ENCODE measurements at regions not wholly inside any gene's neighbourhood (a gene's known extent, or its start where the extent isn't known, plus 50 kb on each side); places are given as distances from the start of the nearest gene placed in this dataset.
"Not testable (repeated sequence)": the region's sequence is repeated elsewhere in the genome, so short reads cannot be mapped to it uniquely, and the experiment has no call there.

DNA sequence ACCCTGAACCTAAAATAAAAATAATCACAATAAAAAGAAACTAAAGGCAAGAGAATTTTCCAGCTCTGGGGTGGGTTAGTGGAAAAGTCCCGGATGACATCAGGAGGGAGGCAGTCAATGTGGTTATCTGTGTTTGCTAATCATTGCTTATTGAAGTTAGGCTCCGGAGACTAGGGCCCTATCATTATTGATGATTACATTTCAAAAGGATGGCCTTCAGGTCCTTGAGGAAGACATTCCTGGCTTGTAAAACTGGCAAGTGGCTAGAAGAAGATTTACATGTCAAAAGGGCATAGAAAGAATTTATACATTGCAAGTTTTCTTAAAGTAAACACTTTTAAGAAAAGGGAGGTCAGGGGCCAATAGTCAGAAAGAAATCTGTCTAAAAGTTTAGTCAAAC, 123.4 kb downstream of the POSTN start:
- no peak for DNase-seq (ENCODE audit: low spot score)

DNA sequence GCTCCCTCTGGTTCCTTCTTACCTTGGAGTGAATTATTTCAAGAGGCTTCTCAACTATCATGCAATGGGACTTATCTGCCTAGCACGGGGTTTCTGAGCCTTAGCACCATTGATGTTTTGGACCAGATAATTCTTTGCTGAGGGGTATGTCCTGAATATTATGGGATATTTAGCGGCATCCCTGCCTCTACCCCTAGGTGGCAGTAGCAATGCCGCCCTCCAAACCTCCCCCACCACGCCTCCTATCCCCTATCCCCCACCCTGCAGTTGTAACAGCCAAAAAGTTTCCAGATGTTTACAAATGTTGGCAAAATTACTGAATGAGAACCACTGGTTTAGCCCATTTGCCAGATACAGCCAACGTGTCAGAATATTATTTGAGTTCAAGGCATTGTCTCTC, 125.5 kb downstream of the POSTN start:
- peak; percentile 36 for DNase-seq (ENCODE audit: low spot score)

DNA sequence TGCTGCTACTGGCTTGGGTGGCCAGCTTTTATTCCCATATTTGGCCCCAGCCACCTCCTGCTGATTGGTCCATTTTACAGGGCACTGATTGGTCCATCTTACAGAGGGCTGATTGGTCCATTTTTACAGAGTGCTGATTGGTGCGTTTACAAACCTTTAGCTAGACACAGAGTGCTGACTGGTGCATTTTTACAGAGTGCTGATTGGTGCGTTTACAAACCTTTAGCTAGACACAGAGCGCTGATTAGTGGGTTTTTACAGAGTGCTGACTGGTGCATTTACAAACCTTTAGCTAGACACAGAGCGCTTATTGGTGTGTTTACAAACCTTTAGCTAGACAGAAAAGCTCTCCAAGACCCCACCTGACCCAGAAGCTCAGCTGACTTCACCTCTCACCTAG, 126.3 kb downstream of the POSTN start:
- DNase-seq (ENCODE audit: low spot score): not testable (repeated sequence)

DNA sequence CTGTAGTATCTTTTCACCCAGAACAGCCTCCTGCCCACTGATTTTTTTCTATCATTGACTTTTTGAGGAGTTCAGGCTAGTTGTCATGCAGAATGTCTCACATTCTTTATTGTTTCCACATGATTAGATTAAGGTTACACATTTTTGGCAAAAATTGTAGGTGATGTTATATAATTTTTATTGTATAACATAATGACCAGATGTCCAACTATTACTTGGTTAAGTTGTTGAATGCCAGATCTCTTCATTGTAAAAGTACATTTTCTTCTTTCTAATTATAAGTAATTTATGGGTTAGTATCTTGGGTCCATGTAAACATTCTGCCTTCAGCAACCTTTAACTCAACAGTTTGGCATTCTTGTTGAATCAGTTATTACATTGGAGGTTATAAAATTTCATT, 138.4 kb downstream of the POSTN start:
- DNase-seq (ENCODE audit: low spot score): no peak

DNA sequence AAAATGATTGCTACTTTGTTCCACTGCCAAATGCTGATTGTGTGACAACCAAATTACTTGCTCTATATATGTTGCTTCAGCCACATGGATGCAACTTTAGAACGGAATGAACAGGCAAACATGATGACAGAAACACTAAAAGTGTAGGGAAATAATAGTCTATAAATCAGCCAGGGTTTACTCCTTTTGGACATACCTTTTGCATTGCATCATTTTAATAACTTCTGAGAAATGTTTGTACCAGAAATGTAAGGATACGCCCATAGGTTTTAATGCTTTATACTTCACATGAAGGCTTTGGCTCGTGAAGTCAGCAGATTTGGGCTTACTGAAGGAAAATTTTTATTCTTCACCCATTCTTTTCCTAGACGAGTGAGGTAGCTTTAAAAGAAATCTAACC, 141.0 kb downstream of the POSTN start:
- DNase-seq (ENCODE audit: low spot score): no peak

DNA sequence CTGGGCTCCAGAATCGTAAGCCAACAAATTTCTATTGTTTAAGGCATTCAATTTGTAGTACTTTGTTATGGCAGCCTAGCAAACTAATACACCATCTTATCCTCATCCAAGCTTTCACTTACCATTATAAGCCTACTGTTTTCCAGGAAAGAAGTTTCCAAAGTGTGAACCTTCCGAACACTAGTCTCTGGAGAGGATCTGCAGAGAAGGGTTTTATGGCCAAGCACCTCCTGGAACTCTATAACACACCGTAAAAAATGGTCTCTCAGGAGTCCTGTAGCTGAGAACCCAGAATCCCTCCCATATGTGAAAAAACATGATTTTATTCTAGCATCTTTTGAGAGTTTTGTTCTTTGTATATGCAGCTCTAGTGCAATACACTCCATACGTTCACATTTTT, 142.1 kb downstream of the POSTN start:
- DNase-seq (ENCODE audit: low spot score): no peak

DNA sequence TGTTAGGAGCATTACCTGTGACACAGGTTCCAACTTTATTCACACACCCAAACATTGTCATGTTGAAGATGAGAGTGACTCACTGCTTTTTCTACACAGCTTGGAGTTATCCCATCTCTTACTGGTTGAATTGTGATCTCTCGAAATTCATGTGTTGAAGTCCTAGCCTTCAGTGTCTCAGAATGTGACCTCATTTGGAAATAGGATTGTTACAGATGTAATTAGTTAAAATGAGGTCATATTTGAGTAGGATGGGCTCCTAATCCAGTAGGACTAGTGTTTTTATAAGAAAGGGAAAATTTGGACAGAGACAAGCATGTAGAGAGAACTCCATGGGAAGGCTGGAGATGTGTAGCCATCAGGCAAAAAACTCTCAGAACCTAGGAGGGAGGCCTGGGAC, 142.5 kb downstream of the POSTN start:
- DNase-seq (ENCODE audit: low spot score): no peak

DNA sequence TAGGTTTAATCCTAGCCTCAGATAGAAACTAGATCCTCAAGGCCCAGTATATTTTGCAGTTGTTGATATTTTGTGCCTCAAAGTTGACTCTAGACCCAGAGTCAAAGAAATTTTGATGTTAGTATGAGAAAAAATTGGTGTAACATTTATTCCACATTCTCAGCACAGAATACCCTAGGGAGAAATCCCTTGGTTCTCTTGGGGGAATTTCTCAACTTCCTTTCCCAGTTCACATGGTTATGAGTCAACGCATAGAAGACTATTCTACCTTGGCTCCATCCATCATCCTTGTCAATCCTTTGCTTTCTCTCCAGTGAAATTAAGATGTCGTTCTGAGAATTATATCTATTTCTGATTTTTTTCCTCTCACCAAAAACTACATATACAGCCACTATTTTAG, 145.3 kb downstream of the POSTN start:
- no peak for DNase-seq (ENCODE audit: low spot score)

DNA sequence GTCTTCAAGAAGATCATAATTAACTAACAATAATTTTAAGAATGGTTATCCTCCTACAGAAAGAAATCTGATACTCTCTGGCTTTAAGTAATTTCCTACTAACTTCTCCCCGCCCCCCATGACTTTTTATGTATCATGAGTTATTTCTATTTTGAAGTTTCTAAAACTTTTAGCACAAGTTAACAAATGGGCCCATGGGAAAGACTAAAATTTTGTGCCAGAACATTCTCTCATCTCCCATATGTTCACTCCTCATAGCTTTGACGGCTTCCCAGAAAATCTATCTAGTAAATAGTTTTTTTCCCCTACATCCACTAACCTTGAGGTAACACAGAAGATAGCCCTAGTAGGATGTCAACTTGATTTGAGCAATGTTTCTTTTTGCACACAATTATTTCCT, 148.3 kb downstream of the POSTN start:
- no peak for DNase-seq (ENCODE audit: low spot score)

DNA sequence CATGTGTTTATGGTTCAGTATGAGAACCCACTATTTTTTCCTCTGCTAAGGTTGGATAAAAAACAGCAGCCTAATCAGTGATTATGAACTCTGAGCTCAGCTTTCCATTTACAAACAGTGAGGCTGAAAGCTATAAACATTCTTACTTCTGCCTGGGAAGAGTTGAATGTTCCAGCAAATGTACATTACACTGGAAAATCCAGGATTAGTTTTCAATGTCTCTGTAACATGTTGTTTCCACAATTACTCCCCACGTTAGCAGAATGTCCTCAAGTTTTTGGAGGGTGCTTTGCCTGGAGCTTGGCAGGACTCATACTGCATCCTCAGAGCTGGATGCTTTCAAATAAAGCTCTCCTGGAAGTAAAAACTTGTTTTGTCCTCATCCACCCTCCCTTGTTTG, 150.4 kb downstream of the POSTN start:
- DNase-seq (ENCODE audit: low spot score): no peak

DNA sequence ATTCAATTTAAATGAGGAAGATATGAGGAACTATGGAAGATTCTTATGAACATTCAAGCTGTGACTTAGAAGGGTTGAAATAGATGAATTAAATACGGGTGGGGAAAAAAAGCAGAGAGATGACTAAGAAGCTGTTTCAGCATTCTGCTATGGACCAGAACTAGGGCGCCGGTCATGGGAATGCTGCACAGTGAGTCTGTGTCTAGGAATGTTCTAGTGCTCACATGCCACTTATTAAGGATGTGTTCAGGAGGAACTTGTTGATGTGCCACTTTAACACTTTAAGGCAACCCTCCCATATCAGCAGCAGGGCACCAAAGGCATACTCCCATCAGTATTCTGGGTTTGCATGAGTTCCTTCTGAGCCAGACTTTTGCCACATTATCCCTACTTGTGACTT, 152.1 kb downstream of the POSTN start:
- no peak for DNase-seq (ENCODE audit: low spot score)

DNA sequence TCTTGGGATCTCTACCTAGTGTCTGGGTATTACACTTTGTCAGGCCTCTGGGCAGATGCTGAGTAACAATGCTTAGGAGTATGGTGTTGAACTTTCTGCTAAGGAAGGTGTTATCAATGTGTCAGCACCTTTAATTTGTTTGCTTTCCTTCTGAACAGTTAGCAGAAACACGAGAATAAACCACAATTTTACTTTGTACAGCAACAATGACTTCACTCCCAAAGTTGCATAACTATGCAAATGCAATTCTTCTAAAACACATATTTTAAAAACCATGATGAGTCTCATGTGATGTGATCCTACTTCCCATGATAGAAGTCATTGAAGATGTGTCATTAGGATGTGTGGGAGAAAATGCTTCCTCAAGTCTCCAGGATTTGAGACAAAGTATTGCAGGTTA, 155.0 kb downstream of the POSTN start:
- DNase-seq (ENCODE audit: low spot score): no peak

DNA sequence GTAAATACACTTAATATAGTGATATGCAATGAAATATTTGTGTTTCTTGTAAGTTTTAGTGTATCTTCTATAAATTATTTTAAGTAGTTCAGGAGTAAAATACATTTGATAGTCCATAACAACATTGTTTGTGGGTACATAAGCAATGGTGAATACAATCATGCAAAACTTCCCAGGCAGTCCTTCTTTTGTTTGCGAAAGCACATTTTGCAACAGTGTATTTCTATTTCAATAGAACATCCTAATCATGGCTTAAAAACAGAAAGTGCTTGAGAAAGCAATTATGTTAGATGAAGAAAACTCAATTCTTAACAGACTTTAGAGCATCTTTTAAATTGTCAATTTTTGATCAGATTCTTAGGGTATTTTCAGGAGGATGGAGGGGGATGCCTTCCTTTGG, 155.6 kb downstream of the POSTN start:
- DNase-seq (ENCODE audit: low spot score): no peak

DNA sequence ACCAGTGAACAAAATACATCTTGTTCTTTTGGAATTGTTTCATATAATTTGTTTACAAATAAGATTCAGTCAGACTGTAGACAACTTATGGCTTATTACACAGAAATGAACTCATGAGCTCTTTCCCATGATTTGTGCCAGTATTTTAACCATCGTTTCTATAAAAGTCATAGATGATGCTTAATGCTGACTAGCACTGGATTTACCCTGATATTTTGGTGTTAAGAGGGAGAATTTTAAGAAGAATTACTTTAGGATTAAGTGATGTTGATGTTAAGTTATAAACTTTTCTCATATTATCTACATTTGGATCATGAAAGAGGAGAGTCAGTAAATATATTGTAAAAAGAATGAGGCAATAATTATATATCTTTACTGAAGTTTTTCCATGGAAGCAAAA, 162.7 kb downstream of the POSTN start:
- no peak for DNase-seq (ENCODE audit: low spot score)

DNA sequence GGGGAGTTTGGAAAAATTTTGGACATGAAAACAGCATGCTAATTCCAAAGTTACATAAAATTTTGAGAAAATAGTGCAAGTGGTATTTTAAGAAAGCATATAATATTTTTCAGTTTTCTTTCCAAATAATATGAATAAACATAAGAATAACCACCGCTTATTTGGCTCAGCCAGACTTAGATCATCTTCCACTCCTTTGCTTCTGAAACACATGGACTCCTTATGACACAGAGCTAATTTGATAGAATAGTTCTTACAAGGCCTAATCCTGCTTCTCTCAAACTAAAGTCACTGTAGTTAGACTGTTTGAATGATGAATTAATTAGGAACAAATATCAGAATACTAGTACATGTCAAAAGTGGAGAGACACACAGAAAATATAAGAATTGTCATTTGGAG, 165.5 kb downstream of the POSTN start:
- DNase-seq (ENCODE audit: low spot score): no peak

DNA sequence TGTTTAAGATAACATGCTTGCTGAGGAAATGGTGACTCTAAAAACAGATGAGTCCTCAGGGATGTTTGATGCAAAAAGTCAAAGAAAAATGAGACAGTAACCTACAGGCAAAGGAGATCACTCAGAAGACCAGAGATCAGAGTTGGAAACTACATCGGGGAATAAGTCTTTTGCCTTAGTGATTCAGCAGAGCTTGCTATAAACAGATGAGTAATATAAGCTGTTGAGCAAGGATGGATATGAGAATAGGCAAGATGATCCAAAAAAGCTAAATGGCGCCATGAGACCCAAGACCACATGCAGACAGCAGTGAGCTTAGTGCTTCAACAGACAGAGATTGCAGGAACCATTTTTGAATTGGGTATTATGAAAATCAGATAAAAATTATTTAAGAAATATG, 168.6 kb downstream of the POSTN start:
- DNase-seq (ENCODE audit: low spot score): no peak

DNA sequence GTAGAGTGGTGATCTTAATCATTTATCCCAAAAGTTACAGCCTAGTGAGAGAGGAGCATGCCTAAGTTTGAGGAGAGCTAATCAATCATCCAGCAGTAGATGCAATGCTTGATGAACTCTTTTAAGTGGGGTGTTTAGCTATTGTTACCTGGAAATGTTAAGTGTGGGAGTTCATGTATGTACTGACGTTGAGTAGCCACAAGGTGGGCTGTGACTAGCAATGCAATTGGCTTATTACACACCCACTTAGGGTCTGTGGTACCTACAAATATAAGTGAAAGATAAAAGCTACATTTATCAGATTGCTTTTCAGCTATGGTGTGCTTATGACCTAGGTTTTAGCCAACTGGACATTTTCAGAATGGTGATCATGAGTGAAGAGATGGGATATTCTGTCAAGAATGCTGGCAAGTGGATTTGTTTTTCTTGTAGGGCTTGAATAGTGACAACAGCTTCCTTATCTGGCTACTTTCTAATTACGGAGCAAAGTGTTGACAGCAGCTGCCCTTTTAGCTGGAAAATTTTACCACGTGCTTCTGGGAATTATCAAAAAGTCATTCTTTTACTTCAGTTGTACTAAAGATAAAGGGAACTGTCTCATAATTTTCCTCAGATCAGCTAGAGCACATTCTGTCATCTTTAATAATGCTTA, 170.6 kb downstream of the POSTN start:
- peak; percentile 13 for DNase-seq (ENCODE audit: low spot score)

DNA sequence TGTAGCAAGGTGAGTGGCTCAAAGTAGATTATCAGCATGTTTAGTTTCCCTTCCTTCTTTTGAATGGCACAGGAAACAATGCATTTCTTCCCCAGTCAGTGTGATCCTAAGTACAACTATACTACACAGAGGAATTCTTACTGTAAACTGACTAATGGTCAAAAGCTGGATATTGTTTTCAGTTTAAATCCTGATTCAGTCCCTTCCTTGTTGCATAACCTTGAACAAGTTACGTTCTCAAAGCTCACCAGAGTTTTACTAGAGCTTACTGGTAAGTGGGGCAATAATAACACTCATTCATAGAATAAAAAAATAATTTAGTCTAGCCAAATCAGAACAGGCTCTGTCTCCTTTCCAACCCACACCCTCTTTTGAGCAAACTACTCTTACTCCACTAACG, 180.1 kb downstream of the POSTN start:
- no peak for DNase-seq (ENCODE audit: low spot score)

DNA sequence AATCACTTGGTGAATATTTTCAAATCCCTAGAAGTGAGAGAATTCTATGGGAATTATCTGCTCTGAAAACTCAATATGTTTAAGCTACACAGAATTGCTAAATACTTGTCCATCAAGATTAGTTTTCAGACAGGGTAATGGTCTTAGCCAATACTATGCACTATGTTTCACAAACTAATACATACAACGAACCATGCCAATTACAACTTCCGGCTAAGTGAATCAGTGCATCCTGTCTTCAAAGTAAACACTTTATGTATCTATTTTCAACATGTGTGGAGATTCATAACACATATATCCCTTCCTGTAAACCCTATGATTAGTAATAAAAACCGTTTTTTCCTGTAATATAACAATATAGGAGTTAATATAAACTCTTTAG, 181.5 kb downstream of the POSTN start:
- no peak for DNase-seq (ENCODE audit: low spot score)

DNA sequence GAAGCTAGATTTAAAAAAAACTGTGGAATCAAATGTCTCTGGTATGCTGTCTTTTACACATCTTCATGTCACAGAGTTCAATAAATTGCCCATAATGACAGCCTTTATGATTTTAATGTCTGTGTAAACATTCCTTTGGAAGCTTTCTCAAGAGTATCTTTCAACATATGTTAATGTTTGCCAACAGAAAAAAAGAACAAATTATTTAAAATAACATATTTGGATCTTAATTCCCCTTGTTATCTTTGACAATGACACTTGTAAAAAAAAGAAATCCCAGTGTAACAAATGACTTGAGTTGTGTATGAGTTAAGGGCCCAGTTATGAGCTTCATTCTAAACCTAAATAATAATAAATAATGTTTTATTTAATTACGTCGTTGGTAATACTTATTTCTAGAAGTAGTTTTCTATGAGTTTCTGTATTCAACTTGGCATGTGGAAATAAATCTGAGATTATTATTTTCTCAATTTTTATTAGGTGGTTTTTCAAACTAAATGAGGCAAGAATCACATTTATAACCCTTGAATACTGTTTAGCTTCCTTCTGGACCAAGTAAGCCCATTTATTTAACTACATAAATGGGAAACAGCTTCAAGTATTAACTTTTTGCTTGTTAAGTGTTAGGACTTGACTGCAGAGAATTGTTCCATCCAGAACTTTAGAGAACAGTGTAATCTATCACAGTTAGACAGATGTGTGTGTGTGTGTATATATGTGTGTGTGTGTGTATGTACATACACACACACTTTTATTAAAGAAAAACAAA, 182.1 kb downstream of the POSTN start:
- no peak for DNase-seq (ENCODE audit: low spot score)

DNA sequence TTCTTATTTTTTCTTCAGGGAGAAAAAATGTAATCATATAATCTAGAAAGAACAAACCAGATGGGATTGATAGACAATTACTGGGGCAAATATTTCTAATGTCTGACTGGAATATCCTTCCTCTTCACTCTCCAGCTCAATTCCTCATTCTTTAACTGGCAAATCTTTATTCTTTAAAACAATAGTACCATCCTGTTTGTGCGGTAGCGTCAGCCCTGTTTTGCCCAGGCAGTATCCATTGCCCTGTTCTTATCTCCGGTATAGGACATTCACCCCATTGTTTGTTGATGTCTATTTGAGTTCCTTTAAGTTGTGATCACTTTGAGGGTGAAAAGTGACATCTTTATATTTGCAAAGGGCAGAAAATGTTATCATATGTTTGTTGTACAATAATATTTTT, 185.4 kb downstream of the POSTN start:
- DNase-seq (ENCODE audit: low spot score): no peak

DNA sequence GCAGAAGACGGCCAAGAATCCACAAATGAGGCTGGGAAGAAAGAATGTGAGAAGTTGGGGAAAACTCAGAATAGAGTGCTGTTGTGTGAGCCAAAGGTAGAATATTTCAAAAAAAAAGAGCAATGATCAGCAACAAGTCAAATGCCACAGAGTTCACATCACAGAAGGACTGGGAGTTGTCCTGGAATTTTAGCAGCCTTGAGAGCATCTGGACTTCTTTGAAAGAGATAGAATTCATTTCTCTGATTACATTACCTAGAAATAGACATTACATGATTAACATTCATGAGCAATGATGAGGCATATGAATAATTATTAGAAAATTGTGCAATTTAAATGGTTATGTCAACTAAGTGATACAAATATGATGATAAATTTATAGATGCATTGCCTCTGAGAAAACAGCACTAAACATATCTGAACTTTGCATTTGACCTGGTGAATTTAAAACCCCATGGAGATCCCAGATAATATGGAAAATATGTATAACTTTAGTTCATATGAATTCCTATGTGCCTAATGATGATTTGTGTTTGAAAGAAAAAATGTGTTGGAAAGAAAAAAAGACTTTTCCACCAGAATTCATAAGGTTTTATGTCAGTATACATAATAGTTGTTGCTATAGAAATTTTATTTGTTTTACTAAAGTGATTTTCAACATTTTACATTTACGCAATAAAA, 186.2 kb downstream of the POSTN start:
- no peak for DNase-seq (ENCODE audit: low spot score)

DNA sequence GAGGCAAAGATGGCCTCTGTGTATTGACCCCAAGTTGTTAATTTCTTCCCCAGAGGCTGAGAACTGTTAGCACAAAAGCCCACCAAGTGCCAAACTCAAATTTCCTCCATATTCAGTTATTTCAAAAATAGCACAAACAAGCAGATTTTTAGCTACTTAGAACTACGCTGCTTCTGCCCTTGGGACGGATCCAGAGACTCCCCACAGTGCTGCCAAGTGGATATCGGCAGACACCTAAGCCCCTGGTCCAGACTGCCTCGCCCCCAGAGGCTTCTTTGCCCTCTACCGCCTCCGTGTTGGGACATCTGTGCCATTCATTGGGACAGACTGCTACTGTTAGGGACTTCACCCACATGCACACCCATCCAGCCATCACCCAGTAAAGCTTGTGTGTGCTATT, 188.3 kb downstream of the POSTN start:
- no peak for DNase-seq (ENCODE audit: low spot score)

DNA sequence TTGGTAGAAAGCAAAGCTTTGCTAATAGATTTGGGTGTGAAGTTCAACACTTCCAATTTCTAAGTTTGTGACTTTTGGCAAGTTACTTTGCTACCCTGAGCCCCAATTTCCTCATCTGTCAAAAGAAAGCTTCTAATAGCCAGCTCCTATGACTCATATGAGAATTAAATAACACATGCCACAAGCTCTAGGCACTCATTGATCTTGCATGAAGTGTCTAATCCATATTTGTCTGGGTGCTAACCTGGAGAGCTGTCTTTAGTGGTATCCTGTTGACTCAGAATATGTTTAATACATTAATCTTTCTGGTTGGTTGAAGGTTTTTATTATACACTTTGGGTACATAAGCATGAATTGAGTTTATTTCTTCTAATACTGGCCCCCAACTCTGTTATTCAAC, 188.8 kb downstream of the POSTN start:
- DNase-seq (ENCODE audit: low spot score): no peak

All from iPS-NIHi11 (cell line).